ENCODE measurements at regions not wholly inside any gene's neighbourhood (a gene's known extent, or its start where the extent isn't known, plus 50 kb on each side); places are given as distances from the start of the nearest gene placed in this dataset.
A peak's percentile ranks its signal among the peaks of the same experiment; 100 is the strongest.

DNA sequence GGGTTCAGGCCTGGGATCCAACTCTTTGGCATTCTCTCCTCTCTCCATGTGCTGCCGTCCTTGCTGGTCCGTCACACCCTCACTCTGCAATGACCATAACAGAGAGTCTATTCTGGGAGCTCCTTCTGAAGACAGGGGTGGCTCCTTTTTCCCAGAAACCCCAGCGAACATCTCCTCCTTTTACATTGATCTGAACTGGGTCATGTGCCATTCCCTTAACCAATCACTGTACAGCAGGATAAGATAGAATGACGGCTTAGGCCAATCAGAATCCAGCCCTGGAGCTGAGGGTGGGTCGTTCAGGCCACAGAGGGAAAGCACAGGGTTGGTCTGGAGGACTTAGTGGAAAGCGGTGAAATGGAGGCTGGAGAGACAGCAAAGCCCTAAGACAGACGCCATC, 740.1 kb downstream of the MATN1 start:
- Histone ChIP-seq H3K4me1 (ENCODE audit: low read length) (no peaks in the 10 kb centered on the region), H4K20me1 (ENCODE audit: insufficient read depth, low read depth, low read length) (no peaks in the 10 kb centered on the region), H3K9me3 (ENCODE audit: low read length) (no peaks in the 10 kb centered on the region), H3K79me2 (ENCODE audit: low read length) (no peaks in the 10 kb centered on the region), H3K27ac (ENCODE audit: low read length) (no peak overlapping the region), H3K27me3 (ENCODE audit: low read length) (no peaks in the 10 kb centered on the region), H3K36me3 (ENCODE audit: insufficient read depth, low read length) (no peaks in the 10 kb centered on the region), H3K9ac (ENCODE audit: low read length) (no peak overlapping the region), H3K9me2 (replicated peaks; ENCODE audit: insufficient read depth, low read length) (0 out of 2 replicates have a peak, but pooled peaks cover 3% of the 10 kb centered on the region), H2AFZ (ENCODE audit: low read length) (no peak overlapping the region), H3K4me3 (ENCODE audit: low read length) (no peak overlapping the region), H3K4me2 (ENCODE audit: low read depth, low read length, poor library complexity, severe bottlenecking) (no peak overlapping the region)
- no peak for DNase-seq

DNA sequence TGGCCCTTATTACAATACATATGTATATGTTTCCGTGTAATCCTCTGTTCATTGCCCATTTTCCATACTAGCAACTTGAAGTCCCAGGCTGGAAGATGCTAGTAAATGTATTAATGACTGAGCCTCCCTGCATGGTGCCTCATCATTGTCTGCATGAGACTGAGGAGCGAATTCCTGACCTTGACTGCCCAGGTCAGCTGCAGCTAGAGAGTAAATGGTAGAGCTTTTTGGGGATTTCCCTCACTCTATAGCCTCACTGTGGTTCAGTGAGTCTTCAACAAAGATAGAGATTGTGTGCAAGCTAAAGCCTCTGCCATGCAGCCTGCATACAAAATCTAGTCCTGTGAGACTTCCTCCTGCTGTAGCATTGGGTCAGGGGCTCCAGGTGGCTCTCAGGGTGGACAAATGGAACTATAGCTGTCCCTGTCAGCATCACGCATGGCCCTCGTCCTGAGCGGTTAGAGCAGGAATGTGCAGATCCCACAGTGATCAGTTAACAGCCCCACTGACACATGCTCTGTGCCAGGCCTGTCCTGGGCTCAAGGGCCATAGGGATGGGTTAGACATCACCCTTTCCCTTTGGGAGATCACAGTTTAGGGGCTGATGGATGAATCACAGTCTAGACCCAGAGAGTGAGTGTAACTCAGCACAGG, 741.7 kb downstream of the MATN1 start:
- Histone ChIP-seq H3K9ac (ENCODE audit: low read length) (no peak overlapping the region), H3K4me1 (ENCODE audit: low read length) (no peaks in the 10 kb centered on the region), H3K27me3 (ENCODE audit: low read length) (no peaks in the 10 kb centered on the region), H3K27ac (ENCODE audit: low read length) (no peak overlapping the region), H3K4me2 (ENCODE audit: low read depth, low read length, poor library complexity, severe bottlenecking) (no peak overlapping the region), H2AFZ (ENCODE audit: low read length) (no peak overlapping the region), H3K79me2 (ENCODE audit: low read length) (no peaks in the 10 kb centered on the region), H3K9me3 (ENCODE audit: low read length) (no peaks in the 10 kb centered on the region), H3K36me3 (ENCODE audit: insufficient read depth, low read length) (no peaks in the 10 kb centered on the region), H3K9me2 (replicated peaks; ENCODE audit: insufficient read depth, low read length) (0 out of 2 replicates have a peak, but pooled peaks cover 3% of the 10 kb centered on the region), H3K4me3 (ENCODE audit: low read length) (no peak overlapping the region), H4K20me1 (ENCODE audit: insufficient read depth, low read depth, low read length) (no peaks in the 10 kb centered on the region)
- DNase-seq, result no peak

DNA sequence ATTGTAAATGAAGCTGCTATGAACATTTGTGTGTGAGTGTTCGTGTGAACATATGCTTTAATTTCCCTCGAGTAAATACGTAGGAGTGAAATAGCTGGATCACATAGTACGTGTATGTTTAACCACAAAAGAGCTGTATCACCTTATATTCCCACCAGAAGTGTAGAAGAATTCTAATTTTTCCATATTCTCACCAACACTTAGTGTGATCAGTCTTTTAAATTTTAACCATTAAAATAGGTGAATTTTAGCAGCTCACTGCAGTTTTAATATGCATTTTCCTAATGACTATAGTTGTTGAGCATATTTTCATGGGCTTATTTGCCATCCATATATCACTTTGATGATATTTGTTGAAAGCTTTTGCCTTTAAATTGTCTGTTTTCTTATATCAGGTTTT, 741.2 kb downstream of the PTPRU start:
- no peaks in the 10 kb centered on the region for H3K36me3 ChIP-seq (ENCODE audit: insufficient read depth, low read length)
- 0 out of 2 replicates have a peak, but pooled peaks cover 3% of the 10 kb centered on the region for H3K9me2 ChIP-seq (replicated peaks; ENCODE audit: insufficient read depth, low read length)
- no peaks in the 10 kb centered on the region for H3K27me3 ChIP-seq (ENCODE audit: low read length)
- H3K27ac ChIP-seq (ENCODE audit: low read length), result no peak overlapping the region
- no peaks in the 10 kb centered on the region for H3K79me2 ChIP-seq (ENCODE audit: low read length)
- no peak overlapping the region for H3K9ac ChIP-seq (ENCODE audit: low read length)
- H3K4me3 ChIP-seq (ENCODE audit: low read length), result no peak overlapping the region
- H3K4me2 ChIP-seq (ENCODE audit: low read depth, low read length, poor library complexity, severe bottlenecking), result no peak overlapping the region
- no peaks in the 10 kb centered on the region; the same call in 1 of the 2 replicates for H3K4me1 ChIP-seq (ENCODE audit: low read length)
- no peak for DNase-seq
- H2AFZ ChIP-seq (ENCODE audit: low read length), result no peak overlapping the region
- H3K9me3 ChIP-seq (ENCODE audit: low read length), result no peaks in the 10 kb centered on the region
- no peaks in the 10 kb centered on the region for H4K20me1 ChIP-seq (ENCODE audit: insufficient read depth, low read depth, low read length)

DNA sequence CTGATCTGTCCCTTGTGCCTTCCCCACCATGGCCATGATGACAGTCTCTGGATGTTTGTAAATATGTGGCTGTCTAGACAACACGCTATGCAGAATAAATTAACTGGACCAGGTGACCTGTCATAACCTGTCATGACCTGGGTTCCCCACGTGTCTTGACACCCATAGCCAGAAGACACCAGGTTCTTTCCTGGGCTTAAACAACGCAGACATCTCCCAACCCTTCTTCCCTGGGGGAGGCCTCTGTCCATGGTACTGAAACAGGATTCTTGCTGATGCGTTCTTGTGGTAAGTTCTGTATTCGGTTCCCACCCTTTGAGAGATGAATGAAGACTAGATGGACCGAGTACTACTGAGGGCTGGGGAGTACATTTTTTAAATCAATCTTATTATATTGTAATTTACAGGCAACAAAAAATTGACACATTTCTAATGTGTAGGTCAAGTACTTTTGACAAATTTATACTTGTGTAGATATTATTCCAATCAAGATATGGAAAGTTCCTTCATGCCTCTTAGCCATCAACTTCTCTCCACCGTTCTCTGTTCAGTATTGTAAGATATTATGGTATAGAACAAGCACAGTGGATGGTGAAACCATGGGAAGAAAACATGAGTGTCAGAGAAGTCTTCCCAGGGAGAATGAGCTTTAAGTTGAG, 738.8 kb downstream of the PTPRU start:
- no peak overlapping the region for H2AFZ ChIP-seq (ENCODE audit: low read length)

DNA sequence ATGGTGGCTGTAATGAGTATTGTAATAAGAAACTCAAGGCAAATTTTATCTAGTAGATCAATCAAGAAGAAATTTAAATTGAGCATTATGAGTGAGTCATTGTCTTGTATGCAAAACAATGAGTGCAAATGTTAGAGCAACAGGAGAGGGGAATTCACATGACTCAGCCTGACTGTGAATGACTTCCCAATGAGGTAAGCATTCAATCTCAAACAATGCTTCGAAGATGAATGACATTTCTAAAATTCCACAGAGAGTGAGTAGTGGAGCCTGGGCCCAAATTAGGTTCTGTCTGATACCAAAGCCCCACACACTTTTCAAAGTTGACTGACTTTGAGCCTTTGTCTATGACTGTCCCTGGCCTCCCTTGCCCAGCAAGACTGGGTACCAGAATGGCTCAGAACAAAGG, 738.0 kb downstream of the PTPRU start:
- H3K4me2 ChIP-seq (ENCODE audit: low read depth, low read length, poor library complexity, severe bottlenecking), result no peak overlapping the region
- no peaks in the 10 kb centered on the region for H3K79me2 ChIP-seq (ENCODE audit: low read length)
- no peaks in the 10 kb centered on the region for H3K9me2 ChIP-seq (replicated peaks; ENCODE audit: insufficient read depth, low read length)
- H4K20me1 ChIP-seq (ENCODE audit: insufficient read depth, low read depth, low read length), result no peaks in the 10 kb centered on the region
- H3K9ac ChIP-seq (ENCODE audit: low read length), result no peak overlapping the region
- no peaks in the 10 kb centered on the region; the same call in 1 of the 2 replicates for H3K4me1 ChIP-seq (ENCODE audit: low read length)
- no peaks in the 10 kb centered on the region for H3K36me3 ChIP-seq (ENCODE audit: insufficient read depth, low read length)
- peak; percentile 17 for DNase-seq
- H2AFZ ChIP-seq (ENCODE audit: low read length), result no peak overlapping the region
- H3K9me3 ChIP-seq (ENCODE audit: low read length), result no peaks in the 10 kb centered on the region
- no peaks in the 10 kb centered on the region for H3K27me3 ChIP-seq (ENCODE audit: low read length)
- no peak overlapping the region for H3K27ac ChIP-seq (ENCODE audit: low read length)
- no peak overlapping the region for H3K4me3 ChIP-seq (ENCODE audit: low read length)

More for the DNA sequence above, 738.8 kb downstream of the PTPRU start:
- Histone ChIP-seq H3K27ac (ENCODE audit: low read length) (no peak overlapping the region), H3K36me3 (ENCODE audit: insufficient read depth, low read length) (no peaks in the 10 kb centered on the region), H3K9me2 (replicated peaks; ENCODE audit: insufficient read depth, low read length) (no peaks in the 10 kb centered on the region), H3K9ac (ENCODE audit: low read length) (no peak overlapping the region), H3K4me3 (ENCODE audit: low read length) (no peak overlapping the region), H3K9me3 (ENCODE audit: low read length) (no peaks in the 10 kb centered on the region), H3K4me1 (ENCODE audit: low read length) (no peaks in the 10 kb centered on the region; the same call in 1 of the 2 replicates), H3K4me2 (ENCODE audit: low read depth, low read length, poor library complexity, severe bottlenecking) (no peak overlapping the region), H3K79me2 (ENCODE audit: low read length) (no peaks in the 10 kb centered on the region), H4K20me1 (ENCODE audit: insufficient read depth, low read depth, low read length) (no peaks in the 10 kb centered on the region), H3K27me3 (ENCODE audit: low read length) (no peaks in the 10 kb centered on the region)
- DNase-seq, result peak; percentile 47

DNA sequence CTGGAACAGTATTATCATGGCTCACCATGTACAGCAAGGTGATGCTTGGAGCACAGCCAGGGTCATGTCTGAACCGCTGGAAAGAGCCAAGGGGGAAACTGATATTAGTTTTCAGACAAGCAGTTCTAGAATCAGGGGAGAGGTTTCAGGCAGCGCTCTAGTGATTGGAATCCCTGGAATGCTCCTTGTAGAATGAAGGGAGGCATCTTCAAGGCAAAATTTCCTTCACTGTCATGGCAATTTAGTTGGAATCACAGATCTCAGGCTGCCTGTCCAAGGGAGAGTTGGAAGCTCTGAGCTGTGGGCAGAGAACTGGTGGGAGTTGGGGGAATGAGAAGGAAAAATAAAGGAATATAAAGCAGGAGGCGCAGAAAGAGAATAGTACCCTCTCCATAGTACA, 737.1 kb downstream of the PTPRU start:
- Histone ChIP-seq H3K27me3 (ENCODE audit: low read length) (no peaks in the 10 kb centered on the region), H3K27ac (ENCODE audit: low read length) (no peak overlapping the region), H3K36me3 (ENCODE audit: insufficient read depth, low read length) (no peaks in the 10 kb centered on the region), H3K9ac (ENCODE audit: low read length) (no peak overlapping the region), H2AFZ (ENCODE audit: low read length) (no peak overlapping the region), H4K20me1 (ENCODE audit: insufficient read depth, low read depth, low read length) (no peaks in the 10 kb centered on the region), H3K4me1 (ENCODE audit: low read length) (no peaks in the 10 kb centered on the region; the same call in 1 of the 2 replicates), H3K4me2 (ENCODE audit: low read depth, low read length, poor library complexity, severe bottlenecking) (no peak overlapping the region), H3K9me3 (ENCODE audit: low read length) (no peaks in the 10 kb centered on the region), H3K4me3 (ENCODE audit: low read length) (no peak overlapping the region), H3K79me2 (ENCODE audit: low read length) (no peaks in the 10 kb centered on the region), H3K9me2 (replicated peaks; ENCODE audit: insufficient read depth, low read length) (no peaks in the 10 kb centered on the region)
- DNase-seq, result no peak

DNA sequence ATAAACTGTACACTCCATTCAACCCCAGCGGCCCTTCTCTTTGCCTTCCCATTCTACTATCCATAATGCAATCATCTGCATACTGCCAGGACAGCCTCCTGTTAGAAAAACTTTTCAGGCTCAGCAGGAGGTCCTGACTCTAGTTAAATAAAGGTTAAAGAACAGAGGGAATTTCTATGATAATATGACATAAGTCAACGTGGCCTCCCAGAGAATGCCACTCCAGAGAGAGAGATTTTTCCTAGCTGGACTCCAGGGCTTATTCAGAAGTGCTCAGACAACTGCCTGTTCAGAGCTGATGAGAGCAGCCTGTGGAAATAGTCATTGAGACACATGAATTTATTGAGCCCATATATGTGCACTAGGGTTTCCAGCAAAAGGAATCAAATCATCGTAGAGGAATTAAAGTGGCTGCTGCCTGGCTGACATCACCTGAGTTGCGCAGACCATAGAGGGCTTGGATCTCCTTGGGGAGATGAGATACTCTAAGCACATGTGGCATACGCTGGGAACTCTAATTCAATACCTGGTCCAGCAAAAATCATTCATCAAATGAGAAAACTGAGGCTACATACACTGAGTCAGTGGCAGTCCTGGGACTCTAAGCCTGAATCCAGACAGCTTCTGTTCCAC, 736.2 kb downstream of the PTPRU start:
- no peak overlapping the region for H3K4me3 ChIP-seq (ENCODE audit: low read length)
- H3K27ac ChIP-seq (ENCODE audit: low read length), result no peak overlapping the region
- H3K4me1 ChIP-seq (ENCODE audit: low read length), result no peaks in the 10 kb centered on the region; the same call in 1 of the 2 replicates
- H3K79me2 ChIP-seq (ENCODE audit: low read length), result no peaks in the 10 kb centered on the region
- no peaks in the 10 kb centered on the region for H3K9me3 ChIP-seq (ENCODE audit: low read length)
- no peaks in the 10 kb centered on the region for H3K27me3 ChIP-seq (ENCODE audit: low read length)
- no peak overlapping the region for H3K9ac ChIP-seq (ENCODE audit: low read length)
- no peaks in the 10 kb centered on the region for H4K20me1 ChIP-seq (ENCODE audit: insufficient read depth, low read depth, low read length)
- peak; percentile 16 for DNase-seq
- no peak overlapping the region for H3K4me2 ChIP-seq (ENCODE audit: low read depth, low read length, poor library complexity, severe bottlenecking)
- H3K36me3 ChIP-seq (ENCODE audit: insufficient read depth, low read length), result no peaks in the 10 kb centered on the region
- H3K9me2 ChIP-seq (replicated peaks; ENCODE audit: insufficient read depth, low read length), result no peaks in the 10 kb centered on the region
- no peak overlapping the region for H2AFZ ChIP-seq (ENCODE audit: low read length)

DNA sequence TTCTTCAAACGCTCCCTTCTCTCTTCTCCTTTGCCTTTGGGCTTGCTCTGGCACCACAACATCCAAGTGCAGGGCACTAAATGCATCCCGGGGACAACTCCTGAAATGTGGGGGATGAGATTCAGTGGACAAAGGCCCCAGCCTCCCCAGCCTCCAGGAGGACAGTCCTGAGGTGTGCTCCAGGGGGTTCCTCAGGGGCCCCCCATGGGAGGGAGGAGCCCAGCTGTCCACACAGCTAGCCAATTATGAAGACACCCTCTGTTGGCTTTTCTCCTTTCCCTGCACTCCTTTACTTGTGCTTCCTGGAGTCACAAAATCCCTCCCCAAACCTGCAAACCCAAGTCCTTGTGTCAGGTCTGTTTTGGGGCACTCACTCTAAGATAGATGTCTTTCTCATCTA, 735.4 kb downstream of the PTPRU start:
- DNase-seq, result peak; percentile 29

More for the DNA sequence above, 735.4 kb downstream of the PTPRU start:
- no peak overlapping the region for H3K4me3 ChIP-seq (ENCODE audit: low read length)
- H3K4me2 ChIP-seq (ENCODE audit: low read depth, low read length, poor library complexity, severe bottlenecking), result no peak overlapping the region
- H2AFZ ChIP-seq (ENCODE audit: low read length), result no peak overlapping the region
- H3K27me3 ChIP-seq (ENCODE audit: low read length), result no peaks in the 10 kb centered on the region
- H3K9ac ChIP-seq (ENCODE audit: low read length), result no peak overlapping the region
- H3K27ac ChIP-seq (ENCODE audit: low read length), result no peak overlapping the region
- H3K9me3 ChIP-seq (ENCODE audit: low read length), result no peaks in the 10 kb centered on the region
- H3K36me3 ChIP-seq (ENCODE audit: insufficient read depth, low read length), result no peaks in the 10 kb centered on the region
- no peaks in the 10 kb centered on the region for H3K9me2 ChIP-seq (replicated peaks; ENCODE audit: insufficient read depth, low read length)
- H3K4me1 ChIP-seq (ENCODE audit: low read length), result no peaks in the 10 kb centered on the region; the same call in 1 of the 2 replicates
- H3K79me2 ChIP-seq (ENCODE audit: low read length), result no peaks in the 10 kb centered on the region
- H4K20me1 ChIP-seq (ENCODE audit: insufficient read depth, low read depth, low read length), result no peaks in the 10 kb centered on the region
